ENCODE measurements at regions not wholly inside any gene's neighbourhood (a gene's known extent, or its start where the extent isn't known, plus 50 kb on each side); places are given as distances from the start of the nearest gene placed in this dataset.

DNA sequence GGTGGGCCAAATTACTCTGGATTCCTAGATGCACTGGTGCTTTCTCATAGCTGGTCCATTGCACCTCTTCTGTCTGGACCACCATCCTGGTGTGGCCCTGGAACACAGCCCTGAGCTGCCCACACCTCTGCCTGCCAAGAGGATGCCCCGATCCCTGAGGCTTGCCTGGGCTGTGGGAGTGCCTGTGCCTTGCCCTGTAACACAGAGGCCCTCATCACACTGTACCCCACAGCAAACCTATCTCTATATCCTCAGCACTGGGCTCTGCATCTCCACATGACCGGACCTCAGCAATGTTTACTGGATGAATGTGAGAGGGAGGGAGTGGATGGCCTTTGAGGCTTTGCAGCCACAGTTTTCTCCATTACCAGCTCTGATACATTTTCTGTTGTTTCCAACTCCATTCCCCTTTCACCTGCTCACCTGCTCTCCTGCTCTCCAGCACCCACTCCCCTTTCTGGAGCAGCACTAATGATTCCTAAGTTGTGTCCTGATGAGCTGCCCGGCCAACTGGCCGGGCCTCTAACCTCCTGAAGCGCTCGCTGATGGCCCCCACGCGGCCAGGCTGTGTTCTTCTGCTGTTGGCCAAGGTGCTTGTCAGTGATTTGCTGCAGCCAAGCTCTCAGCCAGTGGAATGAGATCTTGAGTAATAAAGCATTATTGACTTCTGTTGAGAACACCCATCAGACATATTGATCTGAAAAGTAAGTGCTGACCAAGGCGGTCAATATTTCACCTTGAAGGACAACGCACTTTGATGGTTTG lies 232.6 kb downstream of the TEX29 start:
- Histone ChIP-seq H3K9me3 (ENCODE audit: control insufficient read depth in 1 of 2, low read length in 2 of 2) (no peaks in the 10 kb centered on the region), H3K27ac (ENCODE audit: low read depth, low read length) (no peak overlapping the region), H3K4me1 (ENCODE audit: insufficient read depth, low read length) (no peaks in the 10 kb centered on the region), H3K27me3 (ENCODE audit: insufficient read depth, low read length) (no peaks in the 10 kb centered on the region), H3K4me3 (ENCODE audit: low read length in 2 of 2) (no peak overlapping the region), H3K36me3 (ENCODE audit: insufficient read depth, low read length) (no peaks in the 10 kb centered on the region)
- H3K4me3 Mint-ChIP-seq: no peak overlapping the region
- intact Hi-C loops (cut with micrococcal nuclease): no loop called here
- POLR2A ChIA-PET (ENCODE audit: partially characterized antibody): no interaction called here
- H3K9me3 Mint-ChIP-seq: peaks cover 0 to 3% (median 0%) of the 10 kb centered on the region in 8 donors
- DNase-seq: no peak
- H3K4me1 Mint-ChIP-seq: no peaks in the 10 kb centered on the region
- CTCF ChIA-PET (ENCODE audit: partially characterized antibody): no interaction called here
- H3K27ac Mint-ChIP-seq: no peak overlapping the region
- no peaks in the 10 kb centered on the region for H3K36me3 Mint-ChIP-seq
- H3K27me3 Mint-ChIP-seq: peaks cover under 1 to 7% of the 10 kb centered on the region in 2 donors

DNA sequence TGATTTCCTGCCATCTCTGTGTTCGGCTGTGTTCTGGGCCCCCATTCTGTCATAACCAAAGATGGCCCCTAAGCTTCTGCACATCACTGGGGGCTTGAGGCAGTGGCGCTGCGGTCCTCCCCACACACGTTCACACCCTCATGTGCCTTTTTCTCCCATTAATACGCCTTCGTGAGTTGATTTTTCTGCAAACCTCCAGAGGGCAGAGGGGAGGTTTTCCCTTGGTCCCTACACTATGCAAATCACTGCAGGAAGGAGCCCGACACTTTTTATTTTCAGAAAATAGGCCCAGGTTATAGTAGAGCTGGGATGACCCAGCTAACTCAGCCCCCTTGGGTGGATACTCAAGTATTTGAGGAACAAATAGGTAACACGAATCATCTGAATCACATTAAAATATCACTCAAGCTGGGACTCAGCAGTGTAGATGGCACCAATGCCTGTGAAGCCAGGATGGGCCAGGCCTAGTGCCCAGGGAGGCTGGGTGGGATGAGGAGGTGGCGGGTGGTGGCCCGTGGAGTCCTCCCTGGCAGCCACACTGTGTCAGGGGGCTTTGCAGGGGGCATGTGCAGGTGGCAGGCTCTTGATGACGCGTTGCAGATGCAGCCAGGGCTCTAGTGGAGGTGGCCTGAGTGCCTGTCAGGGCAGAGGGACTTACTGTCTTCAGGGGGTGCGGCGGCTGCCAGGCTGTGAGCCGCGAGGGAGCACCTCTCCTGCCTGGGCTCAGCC lies 234.3 kb downstream of the TEX29 start:
- Mint-ChIP-seq H3K36me3 (no peaks in the 10 kb centered on the region), H3K27me3 (peaks cover 4 to 8% of the 10 kb centered on the region in 2 donors), H3K4me1 (no peaks in the 10 kb centered on the region)

DNA sequence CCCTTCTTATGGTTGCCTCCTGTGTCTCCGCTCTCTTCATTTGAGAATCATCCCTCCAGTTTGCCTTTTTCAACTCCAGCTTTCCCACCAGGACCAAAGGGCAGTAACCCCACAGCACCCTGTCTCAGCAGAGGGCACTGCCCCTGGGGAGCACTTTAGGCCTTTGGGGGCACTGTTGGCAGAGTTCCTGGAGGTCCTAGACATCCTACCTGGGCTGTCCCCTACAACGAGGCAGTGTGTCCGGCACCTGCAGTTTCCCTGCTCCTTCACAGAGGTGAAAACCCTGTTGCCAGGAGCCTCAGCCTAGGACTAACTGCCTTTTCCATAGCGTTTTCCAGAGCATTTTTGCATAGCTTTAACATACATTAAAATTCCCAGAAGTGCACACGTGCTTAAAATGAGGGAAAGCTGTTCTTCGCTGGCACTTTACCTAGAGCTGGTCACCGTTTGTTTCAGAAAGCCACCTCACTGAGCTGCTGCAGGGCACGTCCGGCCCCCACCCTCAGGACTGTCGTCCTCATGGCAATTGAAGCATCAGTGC lies 234.9 kb downstream of the TEX29 start:
- no peaks in the 10 kb centered on the region for H3K27me3 ChIP-seq (ENCODE audit: insufficient read depth, low read length)
- H3K27ac ChIP-seq (ENCODE audit: low read depth, low read length): no peak overlapping the region
- H3K4me1 ChIP-seq (ENCODE audit: insufficient read depth, low read length): no peaks in the 10 kb centered on the region
- POLR2A ChIA-PET (ENCODE audit: partially characterized antibody): no interaction called here
- Mint-ChIP-seq H3K4me1 (no peaks in the 10 kb centered on the region), H3K36me3 (no peaks in the 10 kb centered on the region), H3K27ac (no peak overlapping the region), H3K4me3 (no peak overlapping the region), H3K27me3 (peaks cover 4 to 8% of the 10 kb centered on the region in 2 donors), H3K9me3 (no peaks in the 10 kb centered on the region)
- H3K36me3 ChIP-seq (ENCODE audit: insufficient read depth, low read length): no peaks in the 10 kb centered on the region
- intact Hi-C loops (cut with micrococcal nuclease): no loop called here
- CTCF ChIA-PET (ENCODE audit: partially characterized antibody): no interaction called here
- H3K4me3 ChIP-seq (ENCODE audit: low read length in 2 of 2): no peak overlapping the region
- no peak for DNase-seq
- no peaks in the 10 kb centered on the region for H3K9me3 ChIP-seq (ENCODE audit: control insufficient read depth in 1 of 2, low read length in 2 of 2)

More for the DNA sequence above, 234.3 kb downstream of the TEX29 start:
- no peaks in the 10 kb centered on the region for H3K36me3 ChIP-seq (ENCODE audit: insufficient read depth, low read length)
- Mint-ChIP-seq H3K9me3 (peaks cover 0 to 3% (median 0%) of the 10 kb centered on the region in 8 donors), H3K27ac (no peak overlapping the region), H3K4me3 (no peak overlapping the region)
- DNase-seq: no peak
- no peaks in the 10 kb centered on the region for H3K4me1 ChIP-seq (ENCODE audit: insufficient read depth, low read length)
- H3K9me3 ChIP-seq (ENCODE audit: control insufficient read depth in 1 of 2, low read length in 2 of 2): no peaks in the 10 kb centered on the region
- CTCF ChIA-PET (ENCODE audit: partially characterized antibody): no interaction called here
- POLR2A ChIA-PET (ENCODE audit: partially characterized antibody): no interaction called here
- no peak overlapping the region for H3K4me3 ChIP-seq (ENCODE audit: low read length in 2 of 2)
- no peak overlapping the region for H3K27ac ChIP-seq (ENCODE audit: low read depth, low read length)
- no peaks in the 10 kb centered on the region for H3K27me3 ChIP-seq (ENCODE audit: insufficient read depth, low read length)
- intact Hi-C loops (cut with micrococcal nuclease): no loop called here

- no peaks in the 10 kb centered on the region for H3K4me1 Mint-ChIP-seq
- ChIA-PET POLR2A (ENCODE audit: partially characterized antibody) (no interaction called here), CTCF (ENCODE audit: partially characterized antibody) (no interaction called here)
- H3K36me3 ChIP-seq (ENCODE audit: insufficient read depth, low read length): no peaks in the 10 kb centered on the region
- intact Hi-C loops (cut with micrococcal nuclease): no loop called here
- no peak overlapping the region for H3K4me3 ChIP-seq (ENCODE audit: low read length in 2 of 2)
- H3K4me1 ChIP-seq (ENCODE audit: insufficient read depth, low read length): no peaks in the 10 kb centered on the region
- H3K4me3 Mint-ChIP-seq: no peak overlapping the region
- no peak for DNase-seq
- no peaks in the 10 kb centered on the region for H3K9me3 Mint-ChIP-seq
- H3K9me3 ChIP-seq (ENCODE audit: control insufficient read depth in 1 of 2, low read length in 2 of 2): no peaks in the 10 kb centered on the region
- no peak overlapping the region for H3K27ac ChIP-seq (ENCODE audit: low read depth, low read length)
- peaks cover 4 to 8% of the 10 kb centered on the region in 2 donors for H3K27me3 Mint-ChIP-seq
- H3K27ac Mint-ChIP-seq: no peak overlapping the region
- H3K27me3 ChIP-seq (ENCODE audit: insufficient read depth, low read length): no peaks in the 10 kb centered on the region
- H3K36me3 Mint-ChIP-seq: no peaks in the 10 kb centered on the region
These were observed 235.5 kb downstream of the TEX29 start for GRCh38 chr13:111555903-111556302.

- Mint-ChIP-seq H3K27ac (no peak overlapping the region), H3K27me3 (peaks cover 5 to 8% of the 10 kb centered on the region in 2 donors), H3K4me3 (no peak overlapping the region), H3K36me3 (no peaks in the 10 kb centered on the region), H3K9me3 (no peaks in the 10 kb centered on the region), H3K4me1 (no peaks in the 10 kb centered on the region)
- intact Hi-C loops (cut with micrococcal nuclease): no loop called here
- Histone ChIP-seq H3K27ac (ENCODE audit: low read depth, low read length) (no peak overlapping the region), H3K4me1 (ENCODE audit: insufficient read depth, low read length) (no peaks in the 10 kb centered on the region), H3K9me3 (ENCODE audit: control insufficient read depth in 1 of 2, low read length in 2 of 2) (no peaks in the 10 kb centered on the region), H3K27me3 (ENCODE audit: insufficient read depth, low read length) (no peaks in the 10 kb centered on the region), H3K4me3 (ENCODE audit: low read length in 2 of 2) (no peak overlapping the region), H3K36me3 (ENCODE audit: insufficient read depth, low read length) (no peaks in the 10 kb centered on the region)
- no peak for DNase-seq
- ChIA-PET POLR2A (ENCODE audit: partially characterized antibody) (no interaction called here), CTCF (ENCODE audit: partially characterized antibody) (no interaction called here)
These were observed 236.1 kb downstream of the TEX29 start for GRCh38 chr13:111556496-111556895.

DNA sequence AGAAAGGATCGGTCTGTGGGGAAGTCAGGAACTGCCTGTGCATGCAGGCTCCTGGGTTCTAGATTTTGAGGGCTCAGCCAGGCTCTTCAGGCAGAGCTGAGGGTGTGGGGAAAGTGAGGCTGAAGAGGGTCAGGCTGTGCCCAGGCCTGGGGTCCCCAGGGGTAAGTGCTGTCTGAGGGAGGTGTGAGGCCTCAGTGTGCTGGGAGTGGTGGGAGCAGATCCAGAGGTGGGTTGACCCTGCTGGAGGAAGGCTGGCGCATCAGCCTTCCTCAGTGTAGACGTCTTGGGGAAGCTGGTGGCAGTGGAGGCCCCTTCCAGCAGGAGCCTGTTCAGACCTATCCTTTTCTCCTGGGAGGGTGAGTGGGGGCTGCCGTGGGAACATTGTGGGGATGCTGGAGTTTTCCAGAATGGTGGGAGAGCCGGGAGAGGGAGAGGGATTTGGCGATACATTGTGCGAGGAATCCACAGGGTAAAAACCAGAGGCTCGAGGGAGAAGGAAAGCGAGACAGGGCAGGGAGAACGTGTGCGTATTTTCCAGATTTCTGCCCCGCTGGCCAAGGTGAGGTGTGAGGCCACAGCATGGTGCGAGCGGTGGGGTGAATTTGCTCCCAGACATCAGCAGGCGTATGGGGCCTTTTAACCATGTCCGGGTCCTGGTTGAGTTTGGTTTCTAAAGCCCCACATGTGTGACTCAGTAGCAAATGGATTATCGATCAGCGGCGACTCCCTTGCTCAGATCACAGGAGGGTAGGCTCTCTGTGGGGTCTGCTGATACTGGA lies 237.7 kb downstream of the TEX29 start:
- H3K27ac Mint-ChIP-seq: peak overlapping the region in 1 of 7 donors; percentile 25
- CTCF ChIA-PET (ENCODE audit: partially characterized antibody): no interaction called here
- H3K27me3 Mint-ChIP-seq: peaks cover 8 to 13% of the 10 kb centered on the region in 2 donors

DNA sequence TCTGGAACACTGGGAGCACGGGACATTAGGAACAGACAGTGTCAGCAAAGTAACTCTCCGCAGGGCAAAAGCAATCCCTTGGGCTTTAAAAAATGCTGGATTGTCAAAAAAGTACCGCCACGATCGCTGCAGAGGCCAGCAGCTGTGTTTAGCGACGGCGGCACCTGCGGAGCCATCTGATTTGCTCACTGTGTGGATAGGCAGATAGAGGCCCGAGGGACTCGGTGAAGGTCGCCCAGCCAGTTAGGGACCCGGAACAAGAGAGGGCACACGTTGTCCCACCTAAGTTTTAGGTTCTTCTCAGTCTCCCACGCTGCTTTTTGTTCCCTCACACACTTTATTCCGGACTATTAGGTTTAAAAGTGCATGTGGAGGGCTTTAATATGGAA lies 238.3 kb downstream of the TEX29 start:
- H3K9me3 Mint-ChIP-seq: no peaks in the 10 kb centered on the region
- Histone ChIP-seq H3K36me3 (ENCODE audit: insufficient read depth, low read length) (no peaks in the 10 kb centered on the region), H3K9me3 (ENCODE audit: control insufficient read depth in 1 of 2, low read length in 2 of 2) (no peaks in the 10 kb centered on the region), H3K27me3 (ENCODE audit: insufficient read depth, low read length) (no peaks in the 10 kb centered on the region), H3K4me1 (ENCODE audit: insufficient read depth, low read length) (no peaks in the 10 kb centered on the region), H3K27ac (ENCODE audit: low read depth, low read length) (no peak overlapping the region), H3K4me3 (ENCODE audit: low read length in 2 of 2) (no peak overlapping the region)
- no peak for DNase-seq
- POLR2A ChIA-PET (ENCODE audit: partially characterized antibody): no interaction called here
- intact Hi-C loops (cut with micrococcal nuclease): no loop called here
- CTCF ChIA-PET (ENCODE audit: partially characterized antibody): no interaction called here
- H3K27me3 Mint-ChIP-seq: peaks cover 8 to 13% of the 10 kb centered on the region in 2 donors
- no peaks in the 10 kb centered on the region for H3K36me3 Mint-ChIP-seq
- no peak overlapping the region for H3K4me3 Mint-ChIP-seq
- H3K4me1 Mint-ChIP-seq: peaks cover 0 to 3% (median 0%) of the 10 kb centered on the region in 4 donors
- no peak overlapping the region for H3K27ac Mint-ChIP-seq

More for the DNA sequence above, 237.7 kb downstream of the TEX29 start:
- Histone ChIP-seq H3K27me3 (ENCODE audit: insufficient read depth, low read length) (no peaks in the 10 kb centered on the region), H3K9me3 (ENCODE audit: control insufficient read depth in 1 of 2, low read length in 2 of 2) (no peaks in the 10 kb centered on the region), H3K36me3 (ENCODE audit: insufficient read depth, low read length) (no peaks in the 10 kb centered on the region), H3K4me3 (ENCODE audit: low read length in 2 of 2) (no peak overlapping the region), H3K27ac (ENCODE audit: low read depth, low read length) (no peak overlapping the region), H3K4me1 (ENCODE audit: insufficient read depth, low read length) (no peaks in the 10 kb centered on the region)
- Mint-ChIP-seq H3K4me3 (no peak overlapping the region), H3K9me3 (no peaks in the 10 kb centered on the region), H3K36me3 (no peaks in the 10 kb centered on the region), H3K4me1 (peaks cover 0 to 3% (median 0%) of the 10 kb centered on the region in 4 donors)
- intact Hi-C loops (cut with micrococcal nuclease): no loop called here
- no peak for DNase-seq
- POLR2A ChIA-PET (ENCODE audit: partially characterized antibody): no interaction called here
